Kidney (tissue), 13 donors: ENCODE measurements at regions not wholly inside any gene's neighbourhood (a gene's known extent, or its start where the extent isn't known, plus 50 kb on each side); places are given as distances from the start of the nearest gene placed in this dataset.

ENCODE experiments used
- DNase-seq, 5 donors: peaks; one replicate each; pipeline ENCODE4 v3.0.0-alpha.2; 2013 to 2020
- FAIRE-seq: peaks from 2 replicates; lab custom pipeline; 2012; peaks lifted over from hg19 to GRCh38; lab: Jason Lieb, UNC
- H3K27ac ChIP-seq, 2 donors: one replicate each; pipeline ENCODE4 v1.7.0; 2013; ENCODE audit warnings: low read depth in 2 of 2, low read length in 2 of 2, inconsistent platforms in 1 of 2
- H3K27me3 ChIP-seq: one replicate; pipeline ENCODE4 v1.7.1; 2013; ENCODE audit warnings: low read length, inconsistent platforms; ENCODE audit not compliant: control insufficient read depth, insufficient read depth
- H3K36me3 ChIP-seq, 3 donors: one replicate each; pipeline versions ENCODE4 v1.7.0 to v1.7.1; 2013; ENCODE audit warnings: low read length in 3 of 3, control low read depth in 1 of 3, inconsistent platforms in 1 of 3; ENCODE audit not compliant: insufficient read depth in 3 of 3, control insufficient read depth in 2 of 3
- H3K4me1 ChIP-seq, 3 donors: one replicate each; pipeline versions ENCODE4 v1.7.0 to v1.7.1; 2013; ENCODE audit warnings: low read length in 3 of 3, inconsistent platforms in 1 of 3, low read depth in 1 of 3; ENCODE audit not compliant: control insufficient read depth in 2 of 3, insufficient read depth in 2 of 3
- H3K4me3 ChIP-seq, 3 donors: one replicate each; pipeline versions ENCODE4 v1.7.0 to v1.8.1; 2013; ENCODE audit warnings: low read length in 3 of 3, control low read depth in 1 of 3, inconsistent platforms in 1 of 3
- H3K9ac ChIP-seq, 3 donors: one replicate each; pipeline versions ENCODE4 v1.7.0 to v1.7.1; 2013; ENCODE audit warnings: low read length in 3 of 3, control low read depth in 1 of 3, inconsistent platforms in 1 of 3
- H3K9me3 ChIP-seq, 3 donors: one replicate each; pipeline versions ENCODE4 v1.7.0 to v1.7.1; 2013; ENCODE audit warnings: low read length in 3 of 3, control low read depth in 1 of 3, inconsistent platforms in 1 of 3; ENCODE audit not compliant: control insufficient read depth in 2 of 3, insufficient read depth in 1 of 3
- CTCF ChIP-seq: IDR thresholded peaks from 3 replicates; pipeline ENCODE4 v1.5.1; 2012; ENCODE audit warnings: mild to moderate bottlenecking, moderate library complexity, borderline replicate concordance; ENCODE audit not compliant: insufficient read depth; ENCODE audit errors: extremely low read depth
- intact Hi-C: fragments of 100-400 bp; cut with DNase I; formaldehyde crosslinking; loops from one replicate; pipeline ENCODE4 v1.11.1; 2022
- donor health status: control.
- donor health status: control.
- donor health status: control.
- donor health status: control.
- donor health status: control.
- donor health status: DM: yes; HTN: yes; CAD: no.
- donor health status: Normal renal cell carcinoma (clear cell type).

DNA sequence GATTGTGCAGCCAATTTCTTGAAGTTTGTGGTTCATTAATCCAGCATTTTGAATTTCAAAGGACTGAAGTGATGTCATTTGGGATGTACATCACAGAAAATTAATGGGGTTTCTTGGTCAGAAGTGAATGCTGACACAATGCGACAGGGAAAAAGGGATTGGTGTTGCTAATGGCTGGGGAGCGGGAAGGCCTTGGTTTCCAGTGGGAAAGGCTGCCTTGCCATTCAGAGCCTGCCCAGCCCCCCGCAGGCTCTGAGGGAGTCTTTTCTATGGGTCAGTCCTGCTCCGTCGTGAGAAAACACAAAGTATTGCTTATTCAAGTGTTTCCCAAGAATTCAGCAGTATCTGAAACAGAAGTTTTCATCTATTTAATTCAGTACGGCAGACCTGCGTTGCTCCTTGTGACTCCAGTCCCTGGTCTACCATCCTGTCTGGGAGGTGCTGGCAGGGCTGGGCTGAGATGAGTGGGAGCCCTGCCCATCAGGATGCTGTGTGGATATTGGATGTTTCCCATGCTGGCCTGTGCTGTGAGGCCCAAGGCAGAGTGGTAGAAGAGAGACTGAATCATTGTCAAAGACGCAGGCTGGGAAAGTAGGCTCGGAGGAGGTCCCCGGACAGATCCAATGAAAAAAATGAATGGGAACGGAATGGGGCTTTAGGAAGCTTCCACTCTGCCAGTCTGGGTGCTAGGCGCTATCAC, 111.2 kb upstream of the KLHL25 start:
- no peaks in the 10 kb centered on the region for H3K9me3 ChIP-seq
- TF ChIP-seq CTCF, result no peak
- no peak overlapping the region for H3K4me3 ChIP-seq
- H3K9ac ChIP-seq, result no peak overlapping the region
- FAIRE-seq (no peak), DNase-seq (peak in 2 of 5 donors; percentile 34 to 35)
- no peak overlapping the region for H3K27ac ChIP-seq
- intact Hi-C loops, result no loop called here
- H3K27me3 ChIP-seq, result no peaks in the 10 kb centered on the region
- no peaks in the 10 kb centered on the region for H3K4me1 ChIP-seq
- no peaks in the 10 kb centered on the region for H3K36me3 ChIP-seq

DNA sequence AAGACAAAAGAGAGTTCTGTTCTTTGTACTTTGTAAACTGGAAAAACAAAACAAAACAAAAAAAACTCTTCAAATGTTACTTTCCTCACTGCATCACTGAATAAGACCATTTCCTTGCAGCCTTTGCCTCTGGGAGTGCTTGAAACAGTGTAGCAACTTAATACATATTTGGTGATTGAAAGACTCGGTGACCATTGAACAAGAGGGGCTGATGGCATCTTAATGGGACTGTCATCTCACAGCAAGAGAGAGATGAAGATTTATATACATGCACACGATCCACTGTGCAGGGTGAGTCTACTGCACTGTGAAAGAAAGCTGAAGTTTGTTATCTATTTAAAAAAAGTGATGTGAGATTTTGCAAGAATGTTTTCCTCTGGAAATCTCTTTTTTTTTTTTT, 111.9 kb upstream of the KLHL25 start:
- FAIRE-seq, result no peak
- no peaks in the 10 kb centered on the region for H3K4me1 ChIP-seq
- TF ChIP-seq CTCF, result no peak
- H3K4me3 ChIP-seq, result no peak overlapping the region
- no peaks in the 10 kb centered on the region for H3K9me3 ChIP-seq
- no peaks in the 10 kb centered on the region for H3K27me3 ChIP-seq
- no peak for DNase-seq
- no peaks in the 10 kb centered on the region for H3K36me3 ChIP-seq
- no peak overlapping the region for H3K9ac ChIP-seq
- intact Hi-C loops, result no loop called here
- H3K27ac ChIP-seq, result no peak overlapping the region

- Histone ChIP-seq H3K27me3 (no peaks in the 10 kb centered on the region), H3K27ac (no peak overlapping the region), H3K9ac (no peak overlapping the region), H3K36me3 (no peaks in the 10 kb centered on the region), H3K4me3 (no peak overlapping the region), H3K9me3 (no peaks in the 10 kb centered on the region), H3K4me1 (no peaks in the 10 kb centered on the region)
- no peak for TF ChIP-seq CTCF
- intact Hi-C loops, result no loop called here
- DNase-seq (no peak), FAIRE-seq (no peak)
These were observed 116.1 kb upstream of the KLHL25 start for GRCh38 chr15:85910834-85911233.

DNA sequence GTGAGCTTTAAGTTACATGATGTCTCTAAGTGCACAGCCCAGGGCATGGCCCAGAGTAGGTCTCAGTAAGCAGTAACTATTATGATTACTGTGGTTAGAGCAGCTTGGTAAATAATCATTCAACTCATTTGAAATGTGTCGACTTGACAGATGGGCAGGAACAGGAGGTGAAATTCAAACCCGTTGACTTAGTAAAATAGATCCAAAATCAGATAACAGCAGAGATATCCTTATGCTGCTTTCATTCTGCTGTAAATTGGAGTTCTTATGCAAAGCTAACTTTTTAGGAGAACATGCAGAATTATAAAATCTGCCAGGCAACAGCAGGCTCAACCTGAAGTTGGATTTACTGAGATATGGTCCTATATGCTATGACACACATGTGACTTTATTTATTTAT, 118.7 kb upstream of the KLHL25 start:
- H3K9me3 ChIP-seq, result no peaks in the 10 kb centered on the region
- H3K36me3 ChIP-seq, result no peaks in the 10 kb centered on the region
- no peak overlapping the region for H3K9ac ChIP-seq
- no peak overlapping the region for H3K4me3 ChIP-seq
- no peaks in the 10 kb centered on the region for H3K27me3 ChIP-seq
- no peak for DNase-seq
- intact Hi-C loops, result no loop called here
- TF ChIP-seq CTCF, result no peak
- no peak for FAIRE-seq
- no peaks in the 10 kb centered on the region for H3K4me1 ChIP-seq
- no peak overlapping the region for H3K27ac ChIP-seq
